ENCODE measurements at regions not wholly inside any gene's neighbourhood (a gene's known extent, or its start where the extent isn't known, plus 50 kb on each side); places are given as distances from the start of the nearest gene placed in this dataset.

DNA sequence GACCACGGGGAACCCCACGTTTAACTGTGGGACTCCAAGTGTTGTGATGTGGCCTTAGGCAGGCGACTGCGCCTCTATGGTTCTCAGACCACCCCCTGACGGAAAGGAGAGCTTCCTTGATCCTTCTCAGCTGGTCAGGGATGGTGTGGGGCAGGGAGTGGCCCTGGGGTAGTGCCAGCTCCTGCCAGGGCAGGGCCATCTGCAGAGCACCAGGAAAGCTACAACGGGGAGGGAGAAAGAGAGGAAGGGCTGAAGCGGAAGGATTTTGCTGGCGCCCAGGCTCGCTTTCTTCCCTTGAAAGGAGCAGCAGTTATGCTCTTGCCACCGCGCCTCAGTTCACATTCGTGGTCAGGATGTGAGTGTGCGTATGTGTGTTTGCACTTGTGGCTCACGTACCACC, 74.9 kb upstream of the PCBD1 start:
- no peak for TF ChIP-seq EZH2 (IDR thresholded peaks at IDR 0.05; ENCODE audit: borderline replicate concordance, low read depth, low read length, severe bottlenecking)
- no peak for TF ChIP-seq CTCF (IDR thresholded peaks at IDR 0.05; ENCODE audit: borderline replicate concordance, extremely low read depth, low read length, poor library complexity, severe bottlenecking)
